ENCODE measurements at regions not wholly inside any gene's neighbourhood (a gene's known extent, or its start where the extent isn't known, plus 50 kb on each side); places are given as distances from the start of the nearest gene placed in this dataset.
A peak's percentile ranks its signal among the peaks of the same experiment; 100 is the strongest.
"Not testable (repeated sequence)": the region's sequence is repeated elsewhere in the genome, so short reads cannot be mapped to it uniquely, and the experiment has no call there.

DNA sequence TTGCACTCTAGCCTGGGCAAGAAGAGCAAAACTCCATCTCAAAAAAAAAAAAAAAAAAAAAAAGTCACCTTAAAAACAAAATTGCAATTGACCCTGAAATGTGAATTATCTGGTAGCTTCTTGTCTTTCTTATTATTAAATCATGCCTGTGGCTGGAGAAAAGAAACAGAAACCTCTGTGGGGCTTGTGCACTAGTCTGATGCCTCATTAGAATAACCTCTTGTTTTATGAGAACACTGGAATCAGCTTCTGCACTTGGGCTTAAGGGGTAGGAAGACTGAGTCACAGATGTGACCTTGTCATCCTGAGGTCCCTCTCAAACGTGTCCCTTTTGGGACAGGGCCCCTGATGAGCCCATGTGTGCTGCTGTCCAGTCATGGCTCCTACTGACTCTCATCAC lies 237.9 kb downstream of the DACT1 start:
- no peak for DNase-seq (ENCODE audit: low read depth in 3 of 3, low spot score in 2 of 3)

DNA sequence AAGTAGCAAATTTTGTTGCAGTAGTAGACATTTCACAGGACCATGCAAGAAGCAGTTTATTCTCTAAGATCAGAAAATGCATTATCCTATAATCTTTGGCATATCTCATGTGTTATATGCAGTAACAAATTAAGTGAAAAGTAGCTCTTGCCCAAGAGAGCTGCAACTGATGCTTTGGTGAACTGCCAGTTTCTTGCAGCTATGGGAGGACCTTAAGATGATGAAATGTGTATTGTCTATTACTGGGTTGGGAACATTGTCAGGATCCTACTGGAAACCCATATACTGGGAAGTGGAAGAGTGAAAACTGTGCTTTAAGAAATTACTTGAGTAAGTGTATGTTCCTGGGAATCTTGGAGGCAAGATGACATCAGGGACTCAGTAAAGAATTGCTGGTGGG lies 238.8 kb downstream of the DACT1 start:
- no peak for DNase-seq (ENCODE audit: low read depth in 3 of 3, low spot score in 2 of 3)

DNA sequence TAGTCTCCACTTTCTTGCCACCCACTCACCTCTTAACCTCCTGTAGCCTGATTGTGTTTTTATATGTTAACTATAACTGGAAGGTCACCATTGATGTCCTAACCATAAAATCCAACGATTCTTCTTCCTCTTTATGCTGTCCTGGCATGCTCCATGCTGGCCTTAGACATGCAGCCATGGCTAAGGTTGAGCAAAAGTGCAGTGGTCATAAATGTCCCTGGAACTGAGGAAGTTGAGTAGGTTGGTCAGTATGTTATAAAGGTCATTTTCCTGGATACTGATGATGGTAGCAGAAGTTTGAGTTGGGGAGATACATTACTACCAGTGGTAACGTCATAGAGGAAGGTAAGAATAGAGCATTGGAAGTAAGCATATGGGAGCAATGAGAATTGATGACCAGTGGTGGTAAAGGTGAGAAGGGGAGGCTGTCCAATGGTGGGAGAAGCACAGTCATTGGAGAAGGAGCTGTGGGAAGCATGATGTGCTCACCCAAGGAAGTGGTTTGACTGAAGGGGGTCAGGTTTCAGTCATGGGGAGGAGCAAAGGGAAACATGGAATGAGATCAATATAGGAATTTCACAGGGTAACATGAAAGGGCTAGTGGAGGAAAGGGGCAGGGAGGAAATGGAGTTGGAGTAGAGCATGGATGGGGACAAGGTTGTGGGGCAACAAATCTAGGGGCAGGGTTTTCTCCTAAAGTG lies 240.8 kb downstream of the DACT1 start:
- DNase-seq (ENCODE audit: low read depth in 3 of 3, low spot score in 2 of 3): no peak

DNA sequence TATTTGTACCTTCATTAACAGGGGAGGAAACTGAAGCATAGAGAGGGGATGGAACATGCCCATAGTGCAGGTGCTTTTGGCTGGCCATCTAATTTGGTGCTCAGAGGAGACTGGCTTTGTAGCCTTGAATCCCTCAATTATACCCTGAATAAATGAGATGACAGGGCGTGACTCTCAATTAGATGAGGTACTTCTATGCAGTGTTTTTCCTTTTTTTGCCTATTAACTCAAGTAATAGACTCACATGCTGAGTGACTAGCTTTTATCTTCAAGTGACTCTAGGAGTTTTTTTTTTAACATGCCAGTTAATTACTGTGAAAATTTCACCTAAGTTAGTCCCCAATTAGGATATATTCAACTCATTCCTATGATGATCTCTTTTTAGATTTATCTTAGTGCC lies 243.7 kb downstream of the DACT1 start:
- no peak for DNase-seq (ENCODE audit: low read depth in 3 of 3, low spot score in 2 of 3)

DNA sequence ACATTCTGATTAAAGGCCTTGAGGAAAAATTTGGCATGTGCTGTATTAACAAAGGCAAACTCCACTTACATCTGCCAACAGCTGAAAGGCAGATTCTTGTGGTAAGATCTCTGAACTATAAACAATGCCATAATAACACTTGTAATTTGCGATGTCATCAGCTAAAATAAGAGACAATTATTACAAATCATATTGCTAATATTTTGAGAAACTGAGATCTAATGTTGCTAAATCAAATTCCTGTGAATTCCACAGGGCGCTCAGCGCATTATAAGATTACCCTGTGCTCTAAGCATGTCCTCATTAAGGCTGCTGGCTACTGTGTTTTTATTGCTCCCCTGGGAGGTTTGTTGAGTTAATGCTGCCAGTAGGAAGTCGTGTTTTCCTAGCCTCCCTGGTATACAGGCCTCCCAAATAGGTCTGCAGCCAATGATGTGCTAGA lies 244.8 kb downstream of the DACT1 start:
- DNase-seq (ENCODE audit: low read depth in 3 of 3, low spot score in 2 of 3): no peak

DNA sequence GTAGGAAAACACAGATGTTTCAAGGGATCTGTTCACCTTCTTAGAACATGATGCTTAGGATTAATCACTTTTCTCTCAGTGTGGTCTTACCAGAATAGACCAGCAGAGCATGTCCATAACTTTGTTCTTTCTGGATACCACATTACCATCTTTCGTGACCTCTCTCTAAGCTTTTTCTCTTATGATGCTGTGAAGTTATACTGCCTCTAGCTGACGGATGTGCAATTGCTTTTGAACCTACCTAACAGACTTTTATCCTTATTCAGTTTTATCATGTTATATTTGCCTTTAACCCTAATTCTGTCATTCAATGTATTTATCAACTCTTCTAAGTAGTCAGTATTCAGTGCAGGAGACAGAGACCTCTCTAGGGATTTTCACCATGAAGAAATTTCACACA lies 246.7 kb downstream of the DACT1 start:
- DNase-seq (ENCODE audit: low read depth in 3 of 3, low spot score in 2 of 3): no peak

DNA sequence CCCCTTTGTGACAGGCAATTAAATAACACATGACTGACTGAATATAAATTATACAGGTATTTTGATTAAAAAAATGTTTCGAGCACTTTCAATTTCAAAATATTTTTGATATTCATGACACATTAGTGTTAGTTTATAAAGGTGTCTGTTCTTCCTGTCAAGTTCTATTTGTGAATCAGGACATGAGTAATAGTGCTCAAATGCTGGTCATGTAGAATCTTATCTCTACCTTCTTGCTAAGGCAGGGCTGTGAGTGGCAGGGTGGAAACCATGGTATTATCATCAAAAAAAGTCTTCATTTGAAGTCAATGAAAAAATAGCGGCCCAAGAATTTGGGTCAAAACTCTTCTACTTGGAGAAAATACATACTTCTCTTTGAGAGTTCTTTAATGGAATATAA lies 250.2 kb downstream of the DACT1 start:
- no peak for DNase-seq (ENCODE audit: low read depth in 3 of 3, low spot score in 2 of 3)

DNA sequence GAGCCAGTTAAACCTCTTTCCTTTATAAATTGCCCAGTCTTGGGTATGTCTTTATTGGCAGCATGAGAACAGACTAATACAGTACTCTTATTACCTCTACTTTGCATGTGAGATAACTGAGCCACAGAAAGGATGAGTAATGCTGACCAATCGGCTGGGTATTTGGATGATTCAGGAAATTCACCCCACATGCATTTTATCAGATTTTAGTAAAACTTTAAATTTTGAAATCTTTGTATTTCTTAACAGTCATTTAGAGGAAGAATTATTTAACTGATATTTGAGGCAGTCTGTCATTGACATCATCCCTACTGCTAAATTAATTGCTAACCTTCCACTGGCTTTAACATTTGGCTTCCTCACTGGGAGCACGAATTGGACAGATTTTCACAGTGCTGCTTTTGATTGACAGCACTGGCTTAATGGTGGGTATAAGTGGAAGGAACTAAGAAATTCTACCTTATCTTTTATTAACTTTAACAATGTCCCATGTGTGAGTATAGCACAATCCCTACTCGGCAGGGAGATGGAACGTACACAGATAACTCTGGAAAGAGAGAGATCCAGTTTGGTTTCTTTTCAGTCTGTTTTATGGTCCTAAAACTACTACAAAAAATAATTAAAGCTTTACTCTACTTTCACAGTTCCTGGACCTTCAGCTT lies 261.0 kb downstream of the DACT1 start:
- DNase-seq (ENCODE audit: low read depth in 3 of 3, low spot score in 2 of 3): no peak

DNA sequence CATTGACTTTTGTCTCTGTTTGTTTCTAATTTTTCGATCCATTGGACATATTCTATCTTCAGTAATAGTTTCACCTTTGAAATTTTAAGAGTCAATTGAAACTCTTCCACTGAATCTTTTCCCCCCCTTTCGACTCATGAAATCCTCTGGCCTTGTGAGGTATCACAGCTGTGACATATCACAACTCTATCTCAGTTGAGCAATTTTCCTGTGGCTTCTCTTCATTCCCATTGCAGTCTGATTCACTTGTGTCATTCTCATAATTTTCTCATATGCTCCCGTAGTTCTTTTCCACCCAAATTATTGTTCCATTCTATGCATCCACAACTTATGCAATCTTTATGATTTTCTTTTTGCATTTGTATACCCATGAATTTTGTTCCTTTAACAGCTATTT lies 261.6 kb downstream of the DACT1 start:
- DNase-seq (ENCODE audit: low read depth in 3 of 3, low spot score in 2 of 3): no peak

DNA sequence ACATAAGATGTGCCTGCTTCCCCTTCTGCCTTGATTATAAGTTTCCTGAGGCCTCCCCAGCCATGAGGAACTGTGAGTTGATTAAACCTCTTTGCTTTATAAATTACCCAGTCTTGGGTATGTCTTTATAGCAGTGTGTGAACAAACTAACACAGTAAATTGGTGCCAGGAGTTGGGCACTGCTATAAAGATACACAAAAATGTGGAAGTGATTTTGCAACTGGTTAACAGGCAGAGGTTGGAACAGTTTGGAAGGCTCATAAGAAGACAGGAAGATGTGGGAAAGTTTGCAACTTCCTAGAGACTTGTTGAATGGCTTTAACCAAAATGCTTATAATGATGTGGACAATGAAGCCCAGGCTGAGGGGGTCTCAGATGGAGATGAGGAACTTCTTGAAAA lies 264.1 kb downstream of the DACT1 start:
- no peak for DNase-seq (ENCODE audit: low read depth in 3 of 3, low spot score in 2 of 3)

DNA sequence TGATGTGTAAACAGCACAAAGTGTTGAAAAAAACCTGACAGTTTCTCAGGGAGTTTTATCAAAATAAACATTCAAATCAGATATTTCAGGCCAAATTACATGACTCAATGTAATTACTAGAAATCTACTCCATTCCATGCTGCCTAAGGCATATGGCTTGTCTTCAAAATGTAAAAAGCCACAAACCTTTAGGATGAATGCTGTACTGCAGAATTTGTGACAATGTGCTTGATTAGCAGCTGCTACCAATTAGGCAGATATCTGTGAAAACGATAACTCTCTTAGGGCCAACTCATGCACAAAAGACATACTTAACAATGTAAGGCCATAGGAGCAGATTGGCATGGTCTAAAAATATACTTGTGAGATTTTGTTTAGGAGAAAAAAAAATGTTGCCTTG lies 267.0 kb downstream of the DACT1 start:
- DNase-seq (ENCODE audit: low read depth in 3 of 3, low spot score in 2 of 3): no peak

DNA sequence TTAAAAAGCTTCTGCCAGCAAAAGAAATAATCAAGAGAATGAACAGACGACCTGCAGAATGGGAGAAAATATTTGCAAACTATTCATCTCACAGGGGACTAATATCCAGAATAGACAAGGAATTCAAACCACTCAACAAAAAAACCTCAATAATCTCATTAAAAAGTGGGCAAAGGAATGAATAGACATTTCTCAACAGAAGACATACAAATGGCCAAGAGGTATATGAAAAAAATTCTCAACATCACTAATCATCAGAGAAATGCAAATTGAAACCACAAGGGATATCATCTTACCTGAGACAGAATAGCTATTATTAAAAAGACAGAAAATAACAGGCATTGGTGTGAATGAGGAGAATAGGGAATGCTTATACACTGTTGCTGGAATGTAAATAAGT lies 270.0 kb downstream of the DACT1 start:
- no peak for DNase-seq (ENCODE audit: low read depth in 3 of 3, low spot score in 2 of 3)

DNA sequence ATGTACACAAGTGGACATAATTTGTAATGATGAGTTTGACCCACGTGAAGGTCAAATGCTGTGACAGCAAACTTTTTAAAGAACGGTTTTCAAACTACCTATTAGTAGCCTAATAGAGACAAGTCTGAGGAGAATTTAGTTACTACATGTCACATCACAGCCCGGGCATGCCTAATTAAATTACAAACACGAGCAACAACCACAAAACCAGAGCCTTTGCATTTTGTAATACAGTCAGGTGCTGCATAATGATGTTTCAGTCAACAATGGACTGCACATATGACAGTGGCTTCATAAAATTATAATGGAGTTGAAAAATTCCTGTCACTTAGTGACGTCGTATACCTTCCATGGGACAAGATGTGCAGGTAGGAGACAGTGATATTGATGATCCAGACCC lies 274.5 kb downstream of the DACT1 start:
- DNase-seq (ENCODE audit: low read depth in 3 of 3, low spot score in 2 of 3): no peak

DNA sequence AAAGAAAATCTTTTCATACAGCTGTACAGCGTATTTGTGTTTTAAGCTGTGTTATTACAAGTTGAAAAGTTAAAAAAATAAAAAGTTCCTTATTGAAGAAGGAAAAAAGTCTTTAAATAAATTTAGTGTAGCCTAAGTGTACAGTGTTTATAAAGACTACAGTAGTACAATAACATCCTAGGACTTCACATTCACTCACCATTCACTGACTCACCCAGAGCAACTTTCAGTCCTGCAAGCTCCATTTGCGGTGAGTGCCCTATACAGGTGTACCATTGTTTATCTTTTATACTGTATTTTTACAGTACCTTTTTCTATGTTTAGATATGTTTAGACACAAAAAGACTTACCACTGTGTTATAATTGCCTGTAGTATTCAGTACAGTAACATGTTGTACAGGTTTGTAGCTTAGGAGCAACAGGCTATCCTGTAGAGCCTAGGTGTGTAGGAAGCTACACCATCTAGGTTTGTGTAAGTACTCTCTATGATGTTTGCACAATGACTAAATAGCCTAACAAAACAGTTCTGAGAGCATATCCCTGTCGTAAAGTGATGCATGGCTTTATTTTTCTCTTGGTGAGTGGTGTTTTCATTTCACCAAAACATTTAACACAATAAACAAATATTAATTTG lies 275.2 kb downstream of the DACT1 start:
- DNase-seq (ENCODE audit: low read depth in 3 of 3, low spot score in 2 of 3): no peak

DNA sequence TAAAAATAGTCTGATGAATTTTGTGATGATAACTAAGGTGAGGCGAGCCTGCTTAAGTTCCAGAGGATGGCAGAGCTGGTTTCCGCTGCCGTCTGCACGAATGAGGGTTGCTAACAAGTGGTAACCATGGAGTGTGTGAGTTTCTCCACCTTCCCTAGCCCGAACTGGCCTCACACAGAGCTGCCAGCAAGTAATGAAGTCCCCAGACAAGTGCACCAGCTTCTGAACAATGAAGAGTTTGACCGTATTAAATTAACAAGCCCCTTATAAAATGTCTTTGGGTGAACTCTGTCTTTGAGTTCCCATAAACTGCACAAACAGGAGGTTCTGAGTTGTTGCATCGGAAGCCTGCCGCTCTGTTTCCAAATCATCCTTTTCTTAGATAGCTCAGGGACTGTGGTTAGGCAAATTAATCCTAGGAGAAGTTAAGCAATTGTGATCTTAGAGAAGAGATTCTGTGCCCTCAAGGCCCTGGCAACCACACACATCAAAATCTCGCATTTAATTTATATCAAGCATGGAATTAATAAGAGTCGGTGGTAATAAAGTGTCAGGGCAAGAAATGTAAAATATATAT lies 274.1 kb upstream of the DAAM1 start:
- no peak for DNase-seq (ENCODE audit: low read depth in 3 of 3, low spot score in 2 of 3)

DNA sequence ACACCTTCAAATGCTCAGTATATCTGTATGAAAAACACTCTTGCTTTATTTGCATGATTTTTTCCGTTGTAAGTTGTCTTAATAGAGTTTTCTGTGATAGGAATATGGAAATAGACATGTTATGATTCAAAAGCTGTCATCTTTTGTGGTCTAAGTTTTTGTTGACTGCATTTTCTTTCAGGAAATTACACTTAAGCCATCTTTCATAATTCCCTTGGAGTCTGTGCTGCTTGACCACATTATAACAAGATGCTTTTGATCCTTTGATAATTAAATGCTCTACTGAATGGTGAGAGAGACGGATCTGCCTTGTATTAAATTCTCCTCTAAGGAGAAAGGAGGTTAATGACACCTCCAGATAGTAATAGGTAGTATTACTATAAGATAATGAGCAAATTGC lies 272.8 kb upstream of the DAAM1 start:
- no peak for DNase-seq (ENCODE audit: low read depth in 3 of 3, low spot score in 2 of 3)

DNA sequence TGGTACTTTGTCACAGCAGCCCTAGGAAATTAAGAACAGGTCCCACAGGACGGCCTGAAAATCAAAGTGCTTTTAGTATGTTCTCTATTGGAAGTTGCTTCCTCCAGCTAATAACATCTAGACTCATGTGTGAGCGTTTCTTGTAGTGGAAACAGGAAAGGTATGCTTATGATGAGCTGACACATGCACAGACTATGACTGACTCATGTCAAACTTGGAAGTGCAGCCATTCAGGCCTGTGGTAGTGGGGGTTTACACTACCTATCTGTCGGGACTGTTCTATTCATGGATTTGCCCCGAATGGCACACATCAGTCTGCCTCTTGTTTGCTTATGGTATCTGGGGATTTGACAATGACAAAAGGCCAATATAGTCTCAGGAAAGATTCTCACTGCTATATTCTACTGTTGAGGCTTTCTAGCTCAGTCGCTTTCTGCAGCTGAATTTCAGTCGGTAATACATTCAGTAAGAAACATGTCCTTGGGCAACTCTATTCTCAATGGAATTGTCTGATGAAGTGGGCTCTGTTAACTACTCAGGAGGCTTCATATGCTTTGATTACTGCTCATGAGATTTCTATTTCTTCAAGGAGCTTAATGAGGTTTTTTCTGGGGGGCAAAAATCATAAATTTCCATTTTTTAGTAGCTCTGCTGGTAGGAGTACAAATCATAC lies 270.3 kb upstream of the DAAM1 start:
- DNase-seq (ENCODE audit: low read depth in 3 of 3, low spot score in 2 of 3): no peak

DNA sequence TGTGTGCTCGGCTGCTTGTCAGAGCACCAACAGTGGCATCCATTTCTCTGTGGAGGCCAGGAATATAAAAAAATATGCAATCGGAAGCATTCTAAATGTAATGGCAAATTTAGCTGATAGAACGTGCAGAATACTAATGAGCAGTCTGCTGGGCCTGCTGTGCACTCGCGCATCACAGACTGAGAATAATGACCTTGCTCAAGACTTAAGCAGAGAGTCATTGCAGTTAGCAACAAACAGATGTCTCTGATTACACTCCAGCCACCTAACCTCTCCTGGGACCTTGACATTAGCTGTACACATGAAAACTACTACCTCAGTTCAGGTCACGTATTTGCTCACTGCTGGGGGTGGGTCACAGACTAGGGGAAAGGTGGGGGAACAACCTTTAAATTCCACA lies 269.2 kb upstream of the DAAM1 start:
- DNase-seq (ENCODE audit: low read depth in 3 of 3, low spot score in 2 of 3): peak in 1 of 3 donors; percentile 33

DNA sequence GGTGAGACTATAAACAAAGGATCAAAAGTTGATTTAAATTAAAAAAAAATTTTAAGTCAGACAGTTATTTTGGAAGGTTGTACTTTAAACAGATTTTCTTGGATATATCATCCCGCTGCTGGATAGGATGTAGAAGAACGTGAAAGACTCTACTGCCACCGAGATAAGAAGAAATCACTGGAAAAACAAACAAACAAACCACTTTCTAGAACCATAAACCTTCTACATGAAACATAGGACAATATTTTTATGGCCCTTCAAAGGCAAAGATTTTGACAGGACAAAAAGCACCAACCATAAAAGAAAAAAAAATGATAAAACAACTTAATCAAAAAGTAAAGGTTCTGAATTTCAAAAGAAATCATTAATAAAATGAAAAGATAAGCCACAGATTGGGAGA lies 268.2 kb upstream of the DAAM1 start:
- DNase-seq (ENCODE audit: low read depth in 3 of 3, low spot score in 2 of 3): no peak

DNA sequence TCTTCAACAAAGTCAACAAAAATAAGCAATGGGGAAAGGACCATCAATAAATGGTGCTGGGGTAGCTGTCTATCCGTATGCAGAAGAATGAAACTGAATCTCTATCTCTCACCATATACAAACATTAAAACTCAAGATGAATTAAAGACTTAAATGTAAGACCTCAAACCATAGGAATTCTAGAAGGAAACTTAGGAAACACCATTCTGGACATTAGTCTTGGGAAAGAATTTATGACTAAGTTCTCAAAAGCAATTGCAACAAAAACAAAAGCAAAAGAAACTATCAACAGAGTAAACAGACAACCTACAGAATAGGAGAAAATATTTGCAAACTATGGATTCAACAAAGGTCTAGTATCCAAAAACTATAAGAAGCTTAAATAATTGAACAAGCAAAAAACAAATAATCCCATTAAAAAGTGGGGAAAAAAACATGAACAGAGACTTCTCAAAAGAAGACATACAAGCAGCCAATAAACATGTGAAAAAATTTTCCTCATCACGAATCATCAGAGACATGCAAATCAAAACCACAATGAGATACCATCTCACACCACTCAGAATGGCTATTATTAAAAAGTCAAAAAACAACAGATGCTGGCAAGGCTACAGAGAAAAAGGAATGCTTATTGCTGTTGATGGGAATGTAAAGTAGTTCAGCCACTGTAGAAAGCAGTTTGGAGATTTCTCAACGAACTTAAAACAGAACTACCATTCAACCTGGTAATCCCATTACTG lies 266.1 kb upstream of the DAAM1 start:
- DNase-seq (ENCODE audit: low read depth in 3 of 3, low spot score in 2 of 3): not testable (repeated sequence)
